Progenitor cell of endocrine pancreas (in vitro differentiated cells): ENCODE measurements at regions not wholly inside any gene's neighbourhood (a gene's known extent, or its start where the extent isn't known, plus 50 kb on each side); places are given as distances from the start of the nearest gene placed in this dataset.
A peak's percentile ranks its signal among the peaks of the same experiment; 100 is the strongest.

Experiments
- DNase-seq: peaks from one replicate; pipeline ENCODE4 v3.0.0; 2021; ENCODE audit warnings: low spot score; ENCODE audit not compliant: unreplicated experiment
- H3K27ac Mint-ChIP-seq: 2 replicates; pipeline ENCODE4 v1.8.0; 2021; ENCODE audit warnings: mild to moderate bottlenecking, moderate library complexity, mixed read lengths
- H3K27me3 Mint-ChIP-seq: 2 replicates; pipeline ENCODE4 v1.8.0; 2021; ENCODE audit warnings: mixed read lengths
- H3K36me3 Mint-ChIP-seq: 2 replicates; pipeline ENCODE4 v1.8.0; 2022; ENCODE audit warnings: mixed read lengths; ENCODE audit not compliant: insufficient read depth
- H3K4me1 Mint-ChIP-seq: 2 replicates; pipeline ENCODE4 v1.8.0; 2021; ENCODE audit warnings: low read depth, mixed read lengths
- H3K4me3 Mint-ChIP-seq: 2 replicates; pipeline ENCODE4 v1.8.0; 2021; ENCODE audit warnings: low read depth, mild to moderate bottlenecking, moderate library complexity, mixed read lengths
- H3K9me3 Mint-ChIP-seq: 2 replicates; pipeline ENCODE4 v1.8.0; 2021; ENCODE audit warnings: low read depth, mixed read lengths
- TF ChIP-seq, protein P1 (sequence below): fragments of 200-600 bp; sonication (generic); IDR thresholded peaks from one replicate; pipeline ENCODE4 v1.5.0; 2021; ENCODE audit warnings: antibody characterized with exemption, mild to moderate bottlenecking; ENCODE audit not compliant: unreplicated experiment

GRCh38 chr9:31259824-31260223 is 1124.6 kb upstream of the ACO1 start:
- no peak overlapping the region for H3K27ac Mint-ChIP-seq
- no peaks in the 10 kb centered on the region for H3K27me3 Mint-ChIP-seq
- H3K9me3 Mint-ChIP-seq, result no peaks in the 10 kb centered on the region
- H3K36me3 Mint-ChIP-seq, result no peaks in the 10 kb centered on the region
- TF ChIP-seq, protein P1, sequence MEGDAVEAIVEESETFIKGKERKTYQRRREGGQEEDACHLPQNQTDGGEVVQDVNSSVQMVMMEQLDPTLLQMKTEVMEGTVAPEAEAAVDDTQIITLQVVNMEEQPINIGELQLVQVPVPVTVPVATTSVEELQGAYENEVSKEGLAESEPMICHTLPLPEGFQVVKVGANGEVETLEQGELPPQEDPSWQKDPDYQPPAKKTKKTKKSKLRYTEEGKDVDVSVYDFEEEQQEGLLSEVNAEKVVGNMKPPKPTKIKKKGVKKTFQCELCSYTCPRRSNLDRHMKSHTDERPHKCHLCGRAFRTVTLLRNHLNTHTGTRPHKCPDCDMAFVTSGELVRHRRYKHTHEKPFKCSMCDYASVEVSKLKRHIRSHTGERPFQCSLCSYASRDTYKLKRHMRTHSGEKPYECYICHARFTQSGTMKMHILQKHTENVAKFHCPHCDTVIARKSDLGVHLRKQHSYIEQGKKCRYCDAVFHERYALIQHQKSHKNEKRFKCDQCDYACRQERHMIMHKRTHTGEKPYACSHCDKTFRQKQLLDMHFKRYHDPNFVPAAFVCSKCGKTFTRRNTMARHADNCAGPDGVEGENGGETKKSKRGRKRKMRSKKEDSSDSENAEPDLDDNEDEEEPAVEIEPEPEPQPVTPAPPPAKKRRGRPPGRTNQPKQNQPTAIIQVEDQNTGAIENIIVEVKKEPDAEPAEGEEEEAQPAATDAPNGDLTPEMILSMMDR, result no peak
- DNase-seq, result no peak
- H3K4me3 Mint-ChIP-seq, result no peak overlapping the region
- H3K4me1 Mint-ChIP-seq, result peaks cover 5% of the 10 kb centered on the region

DNA sequence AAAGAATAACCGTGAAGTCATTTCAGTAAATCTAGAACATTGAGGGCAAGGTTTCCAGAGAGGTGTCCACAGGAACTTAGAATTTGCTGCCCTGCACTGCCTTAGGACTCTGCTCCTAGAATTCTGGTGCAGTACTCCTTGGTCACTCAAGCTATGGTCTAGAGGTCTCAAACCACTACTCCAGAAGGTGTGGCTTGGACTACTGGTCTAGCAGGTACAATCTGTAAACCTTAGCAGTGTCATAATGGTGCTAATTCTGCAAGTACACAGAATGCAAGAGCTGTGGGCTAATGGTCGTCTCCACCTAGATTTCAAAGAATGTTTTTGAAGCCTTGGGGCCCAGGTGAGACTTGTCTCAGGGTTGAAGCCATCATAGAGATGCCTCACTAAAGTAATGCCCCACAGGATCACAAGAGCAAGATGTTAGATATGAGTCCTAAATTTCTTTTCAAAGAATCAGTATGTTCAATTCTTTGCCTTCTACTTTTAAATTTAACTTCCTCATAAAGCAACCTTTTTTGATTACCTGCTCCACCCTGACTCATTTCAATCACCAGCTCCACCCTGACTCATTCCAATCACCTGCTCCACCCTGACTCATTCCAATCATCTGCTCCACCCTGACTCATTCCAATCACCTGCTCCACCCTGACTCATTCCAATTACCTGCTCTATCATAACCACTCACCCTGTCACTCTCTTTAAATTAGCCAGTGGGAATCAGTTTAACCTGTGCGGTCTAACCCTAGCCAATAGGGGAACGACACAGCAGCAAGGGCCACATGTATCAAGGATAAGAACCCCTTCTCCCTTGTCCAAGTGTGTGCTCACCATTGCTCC is 1111.8 kb upstream of the ACO1 start:
- Mint-ChIP-seq H3K27me3 (no peaks in the 10 kb centered on the region), H3K4me3 (no peak overlapping the region), H3K9me3 (peaks cover 2% of the 10 kb centered on the region), H3K27ac (peak overlapping the region; percentile 3), H3K36me3 (no peaks in the 10 kb centered on the region), H3K4me1 (peaks cover 14% of the 10 kb centered on the region)
- TF ChIP-seq, protein P1, result no peak
- no peak for DNase-seq

DNA sequence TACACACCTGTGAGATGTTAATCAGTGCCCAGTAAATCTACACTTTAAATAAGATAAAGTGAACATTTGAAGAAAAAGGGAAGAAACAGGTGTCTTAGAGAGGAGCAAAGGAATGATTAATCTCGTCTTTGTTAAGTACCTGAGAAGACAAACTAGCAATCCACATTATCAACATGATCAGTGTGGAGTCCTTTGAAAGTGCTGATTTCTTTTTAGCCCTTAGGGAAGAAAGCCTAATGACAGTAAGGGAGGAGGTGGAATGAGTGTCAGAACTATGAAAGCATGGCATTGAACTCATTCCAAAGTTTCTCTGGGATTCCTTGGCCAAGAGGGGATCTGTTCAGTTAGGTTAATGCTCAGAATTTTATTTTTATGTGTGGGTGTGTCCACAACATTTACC is 1109.0 kb upstream of the ACO1 start:
- Mint-ChIP-seq H3K9me3 (peaks cover 2% of the 10 kb centered on the region), H3K27ac (peak overlapping the region; percentile 43), H3K36me3 (no peaks in the 10 kb centered on the region), H3K4me3 (no peak overlapping the region), H3K27me3 (no peaks in the 10 kb centered on the region), H3K4me1 (peaks cover 23% of the 10 kb centered on the region)
- TF ChIP-seq, protein P1, result no peak
- no peak for DNase-seq

DNA sequence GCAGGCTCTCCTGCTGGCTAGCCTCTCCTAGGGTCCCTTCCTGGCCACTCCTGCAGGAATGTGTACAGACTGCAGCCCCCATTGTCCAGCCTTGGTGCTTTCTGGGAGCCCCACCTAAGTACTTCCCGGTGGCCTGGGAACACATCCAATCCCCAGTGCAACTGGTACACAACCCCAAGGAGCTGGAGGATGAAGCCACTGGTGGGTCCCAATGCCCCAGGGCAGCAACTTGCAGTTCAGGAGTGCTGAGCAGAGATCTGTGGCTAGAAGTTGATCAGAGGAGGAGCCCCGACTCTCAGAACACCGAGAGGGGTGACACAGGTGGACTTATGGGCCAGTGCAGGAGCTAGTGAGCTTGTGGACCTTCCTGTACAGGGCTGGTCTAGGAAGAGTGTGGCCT is 1093.7 kb upstream of the ACO1 start:
- Mint-ChIP-seq H3K4me1 (no peaks in the 10 kb centered on the region), H3K9me3 (peaks cover 15% of the 10 kb centered on the region), H3K27ac (no peak overlapping the region), H3K27me3 (no peaks in the 10 kb centered on the region), H3K36me3 (peaks cover 5% of the 10 kb centered on the region), H3K4me3 (no peak overlapping the region)
- TF ChIP-seq, protein P1, result no peak
- DNase-seq, result no peak

GRCh38 chr9:31302620-31303418 is 1081.6 kb upstream of the ACO1 start:
- peaks cover 1% of the 10 kb centered on the region for H3K4me1 Mint-ChIP-seq
- H3K4me3 Mint-ChIP-seq, result no peak overlapping the region
- H3K27ac Mint-ChIP-seq, result no peak overlapping the region
- no peak for DNase-seq
- peaks cover 2% of the 10 kb centered on the region for H3K36me3 Mint-ChIP-seq
- peaks cover 7% of the 10 kb centered on the region for H3K9me3 Mint-ChIP-seq
- TF ChIP-seq, protein P1, result no peak
- no peaks in the 10 kb centered on the region for H3K27me3 Mint-ChIP-seq
